Caki2 (cell line): ENCODE measurements at regions not wholly inside any gene's neighbourhood (a gene's known extent, or its start where the extent isn't known, plus 50 kb on each side); places are given as distances from the start of the nearest gene placed in this dataset.
"Not testable (repeated sequence)": the region's sequence is repeated elsewhere in the genome, so short reads cannot be mapped to it uniquely, and the experiment has no call there.

Source experiments
- DNase-seq: peaks from one replicate; pipeline ENCODE4 v3.0.0-alpha.2; 2015; ENCODE audit warnings: low read depth
- in situ Hi-C: cut with HindIII; loops from 2 replicates; pipeline ENCODE4 v1.10.0; 2016; ENCODE audit warnings: low sequenced_read_pairs, low pct_unique_long_range_greater_than_20kb, mixed read lengths

DNA sequence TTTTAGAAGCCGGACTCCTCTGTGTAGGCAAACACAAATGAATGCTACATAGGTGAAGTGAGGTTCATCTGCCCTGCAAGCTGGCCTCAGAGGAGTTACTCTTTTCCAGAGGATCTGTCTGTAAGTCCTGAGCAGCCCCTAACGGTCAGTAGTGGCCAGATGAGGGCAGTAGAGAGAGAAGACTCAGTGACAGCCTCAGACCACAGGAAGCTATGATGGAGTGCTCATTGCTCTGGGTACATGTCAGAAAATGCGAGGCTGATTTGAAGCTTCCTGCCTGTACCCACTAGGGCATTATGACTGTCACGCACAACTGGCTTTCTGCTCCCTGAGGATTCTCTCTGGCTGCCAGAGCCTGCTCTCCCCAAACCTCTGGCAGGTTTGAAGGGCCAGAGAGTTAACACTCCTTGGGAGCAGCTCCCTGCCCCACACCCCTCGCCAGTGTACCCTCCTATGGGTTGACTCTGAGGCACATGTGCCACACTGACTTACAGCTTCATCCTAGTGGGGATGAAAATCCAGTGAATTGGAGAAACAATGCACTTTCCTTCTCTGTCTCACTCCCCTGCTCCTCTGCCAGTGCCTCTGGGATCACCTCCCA is 141.5 kb downstream of the GABRG2 start:
- in situ Hi-C loops: no loop called here
- DNase-seq: peak; percentile 65

GRCh38 chr5:162214551-162214950 is 147.0 kb downstream of the GABRG2 start:
- in situ Hi-C loops: no loop called here
- no peak for DNase-seq

- in situ Hi-C loops: no loop called here
- no peak for DNase-seq
Measured at GRCh38 chr5:162217037-162217436, 149.5 kb downstream of the GABRG2 start.

GRCh38 chr5:162221910-162222309 is 154.3 kb downstream of the GABRG2 start:
- in situ Hi-C loops: no loop called here
- DNase-seq: no peak

DNA sequence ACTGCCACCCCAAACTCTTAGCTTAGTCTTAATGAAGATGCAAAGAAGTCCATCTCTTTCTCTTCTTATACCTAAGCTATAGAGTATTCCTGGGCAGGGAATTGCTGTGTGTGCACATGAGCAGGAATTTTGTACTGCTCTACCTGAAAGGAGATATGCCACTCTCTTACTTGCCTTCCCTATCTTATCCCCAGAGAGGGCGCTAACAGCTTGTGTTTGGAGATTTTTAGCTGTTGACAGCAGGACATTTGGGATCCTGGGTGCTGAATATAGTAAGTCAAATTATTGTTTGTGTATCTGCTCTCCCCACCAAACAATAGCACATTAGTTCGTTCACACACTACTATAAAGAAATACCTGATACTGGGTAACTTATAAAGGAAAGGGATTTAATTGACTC is 159.5 kb downstream of the GABRG2 start:
- no peak for DNase-seq
- in situ Hi-C loops: no loop called here

DNA sequence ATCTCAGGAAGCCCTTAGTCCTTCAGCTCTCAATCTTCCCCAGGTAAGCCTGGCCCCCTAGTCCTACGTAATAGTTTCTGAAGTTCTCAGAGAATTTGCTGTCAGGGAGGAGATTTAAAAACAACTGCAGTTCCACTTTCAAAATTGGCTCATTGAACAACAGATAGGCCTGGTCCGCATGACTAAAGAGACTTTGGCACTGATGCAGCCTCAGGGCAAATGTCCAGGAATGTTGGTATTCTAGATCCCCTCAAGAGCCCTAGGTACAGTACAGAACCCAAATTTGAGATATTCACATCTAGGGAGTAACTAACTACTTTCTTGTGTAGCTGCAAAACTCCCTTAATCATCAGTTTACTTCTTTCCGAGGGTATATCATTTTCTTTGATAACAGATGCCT is 162.8 kb downstream of the GABRG2 start:
- in situ Hi-C loops: no loop called here
- no peak for DNase-seq

GRCh38 chr5:162231522-162231921 is 163.9 kb downstream of the GABRG2 start:
- in situ Hi-C loops: no loop called here
- DNase-seq: no peak

- DNase-seq: no peak
- in situ Hi-C loops: no loop called here
Measured at GRCh38 chr5:162240734-162241133, 173.2 kb downstream of the GABRG2 start.

- no peak for DNase-seq
- in situ Hi-C loops: no loop called here
Measured at GRCh38 chr5:162242416-162242815, 174.8 kb downstream of the GABRG2 start.

GRCh38 chr5:162243651-162244050 is 176.1 kb downstream of the GABRG2 start:
- DNase-seq: no peak
- in situ Hi-C loops: no loop called here

DNA sequence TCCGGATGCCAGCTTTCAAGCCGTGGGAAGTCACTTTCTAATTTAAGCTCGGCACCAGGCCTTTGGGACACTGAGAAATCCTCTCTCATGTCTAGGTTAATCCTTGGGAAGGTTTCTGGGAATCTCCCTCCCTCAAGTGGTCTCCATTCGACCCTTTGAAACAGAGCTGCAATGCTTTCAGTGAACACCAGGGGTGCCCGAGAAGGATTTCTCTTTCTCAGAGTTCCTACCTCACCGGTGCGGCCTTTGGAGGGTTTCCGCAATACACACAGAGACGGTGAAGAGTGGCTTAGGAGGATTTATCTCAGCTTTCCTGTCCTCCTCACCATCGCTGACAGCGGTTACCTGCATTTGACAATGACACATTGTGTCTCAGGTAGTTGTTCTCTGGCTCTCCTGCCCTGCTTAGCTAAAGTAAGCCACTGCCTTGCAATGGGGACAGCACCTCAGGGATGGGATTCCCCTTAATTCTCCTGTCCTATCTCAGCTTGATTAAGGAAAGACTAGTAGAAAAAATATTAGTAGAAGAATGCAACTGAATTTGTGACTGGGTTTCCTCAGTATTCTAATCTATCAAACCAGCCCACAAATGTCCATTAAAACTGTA is 180.6 kb downstream of the GABRG2 start:
- in situ Hi-C loops: no loop called here
- no peak for DNase-seq

- DNase-seq: peak; percentile 19
- in situ Hi-C loops: no loop called here
Measured at GRCh38 chr5:162256711-162257110, 189.1 kb downstream of the GABRG2 start.

GRCh38 chr5:162268694-162269481 is 201.3 kb downstream of the GABRG2 start:
- DNase-seq: no peak
- in situ Hi-C loops: no loop called here

DNA sequence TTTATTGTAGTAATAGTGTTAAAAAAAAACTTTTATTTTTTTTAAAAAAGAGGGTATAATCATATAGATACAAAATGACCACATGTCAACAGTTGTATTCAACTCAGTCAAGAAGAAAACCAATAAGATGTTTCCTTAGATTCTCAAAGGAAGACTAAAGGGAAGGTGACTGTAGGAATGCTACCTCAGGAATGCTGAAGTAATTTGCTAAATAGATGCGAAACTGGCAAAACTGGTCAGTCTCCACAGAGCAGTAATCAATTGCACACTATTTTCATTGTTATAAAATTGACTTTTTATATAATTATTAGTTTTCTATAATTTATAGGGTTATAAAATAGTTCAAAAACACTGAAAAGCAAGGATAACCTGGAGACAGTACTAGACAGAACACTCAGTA is 204.8 kb downstream of the GABRG2 start:
- in situ Hi-C loops: no loop called here
- DNase-seq: no peak

DNA sequence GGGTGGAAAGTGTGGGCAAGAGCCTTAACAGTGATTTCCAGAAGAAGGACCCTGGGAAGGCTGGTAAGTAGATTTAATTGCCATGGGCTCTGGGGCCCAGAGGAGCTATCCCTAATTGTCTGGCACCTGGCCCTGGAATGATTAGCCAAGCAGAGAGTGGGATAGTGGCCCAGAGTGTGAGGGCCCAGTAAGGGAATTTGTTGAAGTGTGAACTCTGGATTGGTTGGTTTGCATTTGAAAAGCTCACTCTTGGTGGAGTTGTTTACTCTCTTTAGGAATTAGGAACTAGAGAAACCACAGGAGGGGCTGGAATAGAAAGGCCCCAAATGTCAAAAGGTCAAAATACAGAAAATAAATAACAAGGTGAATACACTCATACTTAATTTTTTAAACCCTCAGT is 207.1 kb downstream of the GABRG2 start:
- in situ Hi-C loops: no loop called here
- no peak for DNase-seq

DNA sequence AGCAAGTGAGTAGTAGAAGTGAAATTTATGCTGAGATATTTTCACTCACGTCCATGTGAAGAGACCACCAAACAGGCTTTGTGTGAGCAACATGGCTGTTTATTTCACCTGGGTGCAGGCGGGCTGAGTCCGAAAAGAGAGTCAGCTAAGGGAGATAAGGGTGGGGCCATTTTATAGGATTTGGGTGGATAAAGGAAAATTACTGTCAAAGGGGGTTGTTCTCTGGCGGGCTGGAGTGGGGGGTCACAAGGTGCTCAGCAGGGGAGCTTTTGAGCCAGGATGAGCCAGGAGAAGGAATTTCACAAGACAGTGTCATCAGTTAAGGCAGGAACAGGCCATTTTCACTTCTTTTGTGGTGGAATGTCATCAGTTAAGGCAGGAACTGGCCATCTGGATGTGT is 207.8 kb downstream of the GABRG2 start:
- in situ Hi-C loops, DNase-seq: not testable (repeated sequence)

- in situ Hi-C loops: no loop called here
Measured at GRCh38 chr5:162282191-162282590, 214.6 kb downstream of the GABRG2 start.

DNA sequence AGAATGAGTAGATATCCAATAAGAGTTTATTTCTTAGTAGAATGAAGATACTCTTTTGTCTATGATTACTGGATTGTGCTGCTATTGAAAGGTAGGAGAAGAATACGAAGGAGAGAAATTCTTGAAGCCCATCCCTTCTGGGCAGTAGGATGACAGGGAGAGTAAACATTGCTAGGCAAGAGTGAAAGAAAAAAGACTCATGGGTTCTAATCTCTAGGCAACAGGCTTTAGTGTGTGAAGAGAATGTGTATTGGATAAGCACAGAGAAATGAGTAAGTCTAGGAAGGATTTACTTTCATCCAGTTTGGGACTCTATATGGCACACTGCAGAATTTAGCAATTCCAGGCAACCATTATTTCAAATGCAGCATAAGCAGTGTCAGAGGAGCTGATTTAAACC is 216.0 kb downstream of the GABRG2 start:
- in situ Hi-C loops: no loop called here
- DNase-seq: peak; percentile 16

More at GRCh38 chr5:162282191-162282590, 214.6 kb downstream of the GABRG2 start:
- no peak for DNase-seq

- in situ Hi-C loops: no loop called here
- no peak for DNase-seq
Measured at GRCh38 chr5:162288647-162289296, 221.2 kb downstream of the GABRG2 start.
